OCI-LY3 (cell line): ENCODE measurements at regions not wholly inside any gene's neighbourhood (a gene's known extent, or its start where the extent isn't known, plus 50 kb on each side); places are given as distances from the start of the nearest gene placed in this dataset.
A peak's percentile ranks its signal among the peaks of the same experiment; 100 is the strongest.
"Not testable (repeated sequence)": the region's sequence is repeated elsewhere in the genome, so short reads cannot be mapped to it uniquely, and the experiment has no call there.

Experiments used
- H2AFZ ChIP-seq: fragments of 200-600, 300-600 bp; shearing (Covaris generic); 2 replicates; pipeline ENCODE4 v1.6.0; 2014; ENCODE audit warnings: antibody characterized with exemption, low read depth, low read length
- H3K27ac ChIP-seq: fragments of 200-600, 300-600 bp; sonication (generic); 2 replicates; pipeline ENCODE4 v1.5.1; 2014; ENCODE audit warnings: mild to moderate bottlenecking, low read length, moderate library complexity, mixed read lengths
- H3K27me3 ChIP-seq: fragments of 200-600, 300-600 bp; sonication (generic); 2 replicates; pipeline ENCODE4 v1.6.1; 2014; ENCODE audit warnings: low read depth, low read length, mixed read lengths
- H3K36me3 ChIP-seq: fragments of 200-600, 300-600 bp; sonication (generic); replicated peaks from 2 replicates; pipeline ENCODE3; 2014; ENCODE audit warnings: low read depth, low read length, mixed read lengths
- H3K4me1 ChIP-seq: fragments of 300-600, 200-600 bp; sonication (generic); 2 replicates; pipeline ENCODE4 v1.6.1; 2014; ENCODE audit warnings: low read length, mixed read lengths
- H3K4me2 ChIP-seq: fragments of 200-600, 300-600 bp; sonication (generic); 2 replicates; pipeline ENCODE4 v1.6.1; 2014; ENCODE audit warnings: low read length, mixed read lengths
- H3K4me3 ChIP-seq: fragments of 300-600, 200-600 bp; sonication (generic); 2 replicates; pipeline ENCODE4 v1.5.1; 2014; ENCODE audit warnings: antibody characterized with exemption, mild to moderate bottlenecking, low read length, moderate library complexity
- H3K79me2 ChIP-seq: fragments of 300-600, 200-600 bp; shearing (Covaris generic); 2 replicates; pipeline ENCODE4 v1.6.1; 2014; ENCODE audit warnings: mild to moderate bottlenecking, low read length, mixed read lengths
- H3K9ac ChIP-seq: fragments of 300-600, 200-600 bp; shearing (Covaris generic); 2 replicates; pipeline ENCODE4 v1.6.0; 2014; ENCODE audit warnings: mild to moderate bottlenecking, low read length, moderate library complexity
- H3K9me3 ChIP-seq: fragments of 200-600, 300-600 bp; shearing (Covaris generic); 2 replicates; pipeline ENCODE4 v1.6.1; 2014; ENCODE audit warnings: low read length, mixed read lengths; ENCODE audit not compliant: insufficient read depth
- H4K20me1 ChIP-seq: fragments of 200-600, 300-600 bp; sonication (generic); 2 replicates; pipeline ENCODE4 v1.6.1; 2016; ENCODE audit warnings: low read length, mixed read lengths; ENCODE audit not compliant: insufficient read depth
- CTCF ChIP-seq: fragments of 200-600, 300-600 bp; sonication (generic); IDR thresholded peaks from 2 replicates; pipeline ENCODE4 v1.5.1; 2014; ENCODE audit warnings: antibody characterized with exemption, low read length, low read depth
- EZH2phosphoT487 ChIP-seq: fragments of 200-600 bp; shearing (Covaris generic); IDR thresholded peaks from 2 replicates; pipeline ENCODE4 v1.6.1; 2018; ENCODE audit warnings: antibody characterized with exemption, mixed run types, low read depth

- H4K20me1 ChIP-seq, result no peaks in the 10 kb centered on the region
- no peak overlapping the region for H3K27ac ChIP-seq
- H3K4me3 ChIP-seq, result no peak overlapping the region
- no peaks in the 10 kb centered on the region for H3K79me2 ChIP-seq
- H3K36me3 ChIP-seq, result no peaks in the 10 kb centered on the region
- peaks cover 8% of the 10 kb centered on the region; the same call in 1 of the 2 replicates for H3K4me1 ChIP-seq
- no peak overlapping the region for H2AFZ ChIP-seq
- TF ChIP-seq CTCF (no peak), EZH2phosphoT487 (no peak)
- no peak overlapping the region for H3K9ac ChIP-seq
- H3K27me3 ChIP-seq, result no peaks in the 10 kb centered on the region
- no peaks in the 10 kb centered on the region for H3K9me3 ChIP-seq
- H3K4me2 ChIP-seq, result no peak overlapping the region
Observed at GRCh38 chr4:104286867-104287266, 207.8 kb downstream of the CXXC4 start.

GRCh38 chr4:104283303-104283702 is 211.4 kb downstream of the CXXC4 start:
- TF ChIP-seq CTCF (no peak), EZH2phosphoT487 (no peak)
- no peak overlapping the region for H3K9ac ChIP-seq
- H3K27me3 ChIP-seq, result no peaks in the 10 kb centered on the region
- no peaks in the 10 kb centered on the region for H3K9me3 ChIP-seq
- no peak overlapping the region for H3K4me2 ChIP-seq
- H4K20me1 ChIP-seq, result no peaks in the 10 kb centered on the region
- no peak overlapping the region for H2AFZ ChIP-seq
- no peaks in the 10 kb centered on the region for H3K36me3 ChIP-seq
- H3K27ac ChIP-seq, result no peak overlapping the region
- H3K4me3 ChIP-seq, result no peak overlapping the region
- H3K4me1 ChIP-seq, result peaks cover 8% of the 10 kb centered on the region; the same call in 1 of the 2 replicates
- H3K79me2 ChIP-seq, result no peaks in the 10 kb centered on the region

- Histone ChIP-seq H3K9ac (no peak overlapping the region), H3K9me3 (no peaks in the 10 kb centered on the region), H3K4me2 (no peak overlapping the region), H3K4me3 (no peak overlapping the region), H3K36me3 (no peaks in the 10 kb centered on the region), H2AFZ (no peak overlapping the region), H3K27me3 (no peaks in the 10 kb centered on the region), H3K4me1 (peaks cover 8% of the 10 kb centered on the region; the same call in 1 of the 2 replicates), H4K20me1 (no peaks in the 10 kb centered on the region), H3K79me2 (no peaks in the 10 kb centered on the region), H3K27ac (no peak overlapping the region)
- TF ChIP-seq EZH2phosphoT487, result no peak
- no peak for TF ChIP-seq CTCF
Observed at GRCh38 chr4:104279744-104280143, 214.9 kb downstream of the CXXC4 start.

- no peak overlapping the region for H3K4me2 ChIP-seq
- H3K27me3 ChIP-seq, result no peaks in the 10 kb centered on the region
- no peaks in the 10 kb centered on the region for H3K36me3 ChIP-seq
- no peaks in the 10 kb centered on the region for H4K20me1 ChIP-seq
- no peak overlapping the region for H3K27ac ChIP-seq
- 0 out of 2 replicates have a peak overlapping the region, but pooled peaks have one; percentile 5 for H2AFZ ChIP-seq
- no peak for TF ChIP-seq CTCF
- no peak for TF ChIP-seq EZH2phosphoT487
- H3K4me1 ChIP-seq, result no peaks in the 10 kb centered on the region
- no peak overlapping the region for H3K9ac ChIP-seq
- no peaks in the 10 kb centered on the region for H3K79me2 ChIP-seq
- H3K4me3 ChIP-seq, result no peak overlapping the region
- no peaks in the 10 kb centered on the region for H3K9me3 ChIP-seq
Observed at GRCh38 chr4:104272966-104273365, 221.7 kb downstream of the CXXC4 start.

- H4K20me1 ChIP-seq, H3K27me3 ChIP-seq, H3K4me2 ChIP-seq, H3K4me1 ChIP-seq, H3K79me2 ChIP-seq, H3K4me3 ChIP-seq, H3K27ac ChIP-seq, H3K9me3 ChIP-seq, H3K36me3 ChIP-seq, H3K9ac ChIP-seq, H2AFZ ChIP-seq: not testable (repeated sequence)
Observed at GRCh38 chr4:104269603-104270002, 225.1 kb downstream of the CXXC4 start.
